OCI-M1 (cell line): ENCODE measurements at regions not wholly inside any gene's neighbourhood (a gene's known extent, or its start where the extent isn't known, plus 50 kb on each side); places are given as distances from the start of the nearest gene placed in this dataset.

Experiments used
- DNase-seq: peaks from one replicate; lab custom pipeline; 2025; lab: John Stamatoyannopoulos, UW

DNA sequence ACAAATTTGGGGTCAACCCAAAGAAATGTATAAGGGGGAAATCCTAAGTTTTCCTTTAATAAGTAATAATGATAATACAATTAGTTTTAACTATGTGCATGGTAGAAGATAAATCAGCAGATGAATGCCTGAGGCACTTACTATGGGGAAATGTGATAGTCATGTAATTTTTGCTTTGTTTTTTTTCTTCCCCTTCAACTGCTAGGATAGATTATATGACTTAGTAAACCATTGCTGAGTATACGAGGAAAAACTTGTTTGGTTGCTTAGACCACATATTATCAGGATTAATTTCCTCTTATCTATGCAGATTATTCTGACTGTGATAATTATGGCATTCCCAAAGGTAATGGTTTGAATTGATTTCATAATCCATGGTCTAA lies 181.1 kb downstream of the TGFB2 start:
- DNase-seq: no peak

DNA sequence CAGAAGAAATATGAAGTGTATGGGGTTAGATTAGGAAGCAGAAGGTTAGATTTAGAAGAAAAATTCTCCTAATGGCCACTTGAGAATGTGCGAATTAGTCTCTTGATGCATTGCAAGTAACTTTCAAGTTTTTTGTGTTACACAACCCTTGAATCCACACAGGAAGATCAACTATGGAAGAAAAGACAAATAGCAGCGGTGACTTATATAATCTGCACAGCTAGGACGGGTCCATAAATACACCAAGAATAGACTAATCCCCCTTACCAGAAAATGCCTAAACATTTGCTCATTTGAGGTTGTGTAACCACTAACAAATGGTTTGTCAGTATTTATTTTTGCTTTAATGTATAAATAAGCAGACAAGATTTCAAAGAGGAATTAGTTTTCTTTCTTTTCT lies 182.6 kb downstream of the TGFB2 start:
- no peak for DNase-seq

DNA sequence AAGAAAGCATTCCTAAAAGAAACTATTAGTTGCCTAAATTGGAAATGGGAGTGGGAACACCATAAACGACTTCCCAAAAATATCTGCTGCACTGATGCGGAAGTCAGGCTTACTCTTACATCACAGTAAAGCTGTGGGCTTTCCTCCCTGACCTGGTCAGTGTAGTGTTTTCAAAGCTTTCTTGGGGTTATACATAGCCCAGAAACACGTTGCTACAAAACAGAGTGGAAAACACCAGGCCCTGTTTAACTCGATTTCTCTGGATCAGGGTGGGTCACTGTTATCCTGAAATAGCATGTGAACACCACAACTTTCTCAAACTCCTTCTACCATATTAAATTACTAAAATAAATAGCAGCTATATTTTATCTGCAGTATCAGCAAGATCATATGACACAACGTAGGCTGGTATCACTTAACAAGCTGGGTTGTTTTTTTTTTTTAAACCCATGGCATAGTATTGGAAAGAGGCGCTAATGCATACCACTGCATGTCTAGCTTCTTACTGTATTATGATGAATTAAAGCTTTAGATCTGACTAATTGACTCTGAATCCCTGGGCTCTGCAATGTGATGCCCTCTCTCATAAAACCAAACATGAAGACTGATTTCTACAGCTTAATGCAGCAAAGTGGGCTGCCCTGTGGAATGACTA lies 184.6 kb downstream of the TGFB2 start:
- no peak for DNase-seq

- DNase-seq: no peak
Observed at GRCh38 chr1:218531936-218532335, 186.8 kb downstream of the TGFB2 start.

DNA sequence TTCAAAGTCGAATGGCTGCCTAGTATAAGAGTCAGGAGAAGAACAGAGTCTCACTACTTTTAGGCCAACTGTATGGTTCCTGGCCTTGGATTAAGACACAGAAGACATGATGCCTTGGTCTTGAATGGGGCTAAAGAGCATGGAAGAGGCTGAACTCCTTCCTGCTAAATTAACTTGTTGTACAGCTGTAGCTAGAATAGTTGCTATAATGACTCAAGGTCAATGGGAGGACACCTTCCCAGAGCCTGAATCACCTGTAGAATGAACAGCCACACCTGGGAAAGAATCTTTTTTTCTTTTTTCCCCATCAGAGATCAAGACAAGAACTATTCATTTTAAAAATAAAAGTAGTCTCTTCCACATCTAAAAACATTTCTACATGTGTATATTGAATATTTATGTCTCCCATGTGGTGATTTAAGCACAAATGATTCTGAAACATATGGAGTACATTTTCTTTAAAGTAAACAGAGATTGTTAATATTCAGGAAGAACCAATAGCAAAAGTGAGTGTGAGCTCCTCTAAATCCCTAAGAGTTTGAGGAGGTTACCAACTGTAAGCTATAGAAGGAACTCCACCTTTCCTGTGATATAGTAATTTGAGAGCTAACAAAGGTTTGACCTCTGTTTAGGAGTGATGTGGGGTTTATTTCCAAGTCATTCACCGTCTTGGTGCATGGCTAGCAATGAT lies 191.3 kb downstream of the TGFB2 start:
- DNase-seq: no peak

DNA sequence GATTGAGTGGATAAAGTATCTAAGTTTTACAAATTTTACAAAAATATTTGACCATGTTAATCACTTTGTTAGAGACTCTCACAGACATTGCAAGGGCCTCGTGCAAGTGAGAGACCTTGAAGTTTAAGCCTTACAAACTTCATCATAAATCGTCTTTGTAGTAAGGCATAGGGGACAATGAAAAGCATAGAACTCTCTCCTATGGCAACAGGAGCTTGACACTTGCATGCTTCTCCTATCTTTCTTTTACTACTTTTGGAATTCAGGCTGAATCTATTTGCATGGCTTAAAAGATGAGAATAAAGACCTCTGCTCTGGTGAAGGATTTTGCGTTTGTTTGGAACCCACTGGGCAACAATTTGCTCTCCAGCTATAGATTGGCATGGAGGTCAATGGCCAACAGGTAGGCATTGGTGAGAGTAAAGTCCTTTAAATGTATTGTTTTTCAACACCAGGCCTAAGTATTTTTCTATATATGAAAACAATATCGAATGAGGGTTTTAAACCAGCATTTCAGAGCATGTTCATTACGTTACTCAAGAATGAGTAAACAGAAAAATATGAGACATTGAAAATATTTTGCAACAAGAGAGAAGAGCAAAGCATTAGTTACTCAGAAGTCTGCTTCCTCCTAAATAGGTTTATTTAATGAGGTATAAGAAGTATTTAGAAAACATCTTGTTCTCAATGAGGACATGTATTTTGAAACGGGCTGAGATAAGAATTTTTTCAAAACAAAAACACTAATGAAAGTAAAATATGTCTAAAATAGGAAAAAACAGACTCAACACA lies 192.2 kb downstream of the TGFB2 start:
- DNase-seq: no peak

- DNase-seq: no peak
Observed at GRCh38 chr1:218538341-218538740, 193.2 kb downstream of the TGFB2 start.

GRCh38 chr1:218546314-218546713 lies 201.2 kb downstream of the TGFB2 start:
- DNase-seq: no peak

DNA sequence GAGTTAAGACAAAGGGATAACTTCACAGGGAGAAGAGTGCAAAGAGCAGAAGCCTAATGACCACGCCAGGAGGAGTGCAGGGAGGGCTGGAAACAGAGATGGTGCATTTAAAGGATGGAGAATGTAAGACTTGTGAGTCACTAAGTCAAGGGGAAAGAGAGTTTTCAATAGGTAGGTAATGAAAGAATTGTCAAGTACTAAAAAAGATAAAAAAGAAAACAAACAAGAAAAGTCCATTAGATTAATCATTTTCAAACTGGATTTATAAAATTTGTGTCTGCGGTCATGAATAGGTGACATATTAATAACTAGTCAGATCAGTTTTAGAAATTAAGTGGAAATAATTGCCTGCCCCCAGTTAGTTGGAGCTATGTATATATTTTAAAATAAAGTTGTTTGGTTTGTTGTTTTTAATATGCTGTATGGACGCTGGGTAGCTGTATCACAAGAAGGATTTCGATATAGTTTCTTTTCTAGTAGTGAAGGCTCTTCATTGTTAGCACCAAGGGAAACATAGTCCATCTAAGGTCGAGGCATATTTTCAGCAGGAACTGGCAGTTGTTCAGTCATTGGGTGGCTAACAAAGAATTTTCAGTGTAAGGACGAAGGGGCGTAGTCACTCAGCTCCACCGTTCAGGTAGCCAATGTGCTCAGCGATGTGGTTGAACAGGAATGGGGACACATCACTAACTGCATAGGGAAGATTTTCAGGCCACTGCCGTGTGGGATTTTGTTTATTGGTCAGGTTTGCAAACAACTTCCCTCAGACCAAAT lies 203.0 kb downstream of the TGFB2 start:
- DNase-seq: no peak

DNA sequence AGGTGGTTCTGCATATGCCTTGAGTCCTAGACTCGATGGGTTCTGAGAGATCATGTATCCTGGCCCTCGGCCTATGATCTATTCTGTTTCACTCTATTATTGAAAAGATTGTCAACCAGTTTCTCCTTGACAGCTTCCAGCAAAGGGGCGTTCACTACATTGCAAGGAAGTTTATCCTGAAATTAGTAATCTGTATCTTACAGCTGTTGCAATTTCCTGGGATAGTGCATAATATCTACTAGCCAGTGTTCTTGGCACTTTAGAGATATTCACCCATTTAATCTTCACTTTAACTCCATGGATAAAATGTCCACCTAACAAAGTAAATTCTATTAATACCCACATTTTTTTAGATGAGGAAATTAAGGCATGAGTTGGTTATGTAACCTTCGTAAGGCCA lies 203.6 kb downstream of the TGFB2 start:
- DNase-seq: no peak

- peak; percentile 43 for DNase-seq
Observed at GRCh38 chr1:218553197-218553596, 208.1 kb downstream of the TGFB2 start.

DNA sequence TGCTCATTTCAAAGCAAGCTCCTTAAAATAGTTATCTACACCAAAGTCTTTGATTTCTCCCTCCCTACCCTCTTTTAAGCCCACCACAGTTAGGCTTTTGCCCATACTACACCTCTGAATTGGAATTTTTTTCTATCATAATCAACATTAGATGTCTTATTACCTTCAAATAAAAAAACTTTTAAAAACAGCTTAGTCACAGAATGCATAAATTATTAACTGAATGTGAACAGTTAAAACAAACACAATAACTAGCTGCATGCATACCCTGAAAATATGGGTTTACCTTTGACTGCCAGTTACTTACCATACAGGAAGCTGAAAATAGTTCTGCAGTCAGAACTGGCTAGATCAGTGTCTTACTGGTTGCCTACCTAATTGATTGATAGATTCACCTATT lies 210.9 kb downstream of the TGFB2 start:
- DNase-seq: no peak

- no peak for DNase-seq
Observed at GRCh38 chr1:218557731-218558130, 212.6 kb downstream of the TGFB2 start.

DNA sequence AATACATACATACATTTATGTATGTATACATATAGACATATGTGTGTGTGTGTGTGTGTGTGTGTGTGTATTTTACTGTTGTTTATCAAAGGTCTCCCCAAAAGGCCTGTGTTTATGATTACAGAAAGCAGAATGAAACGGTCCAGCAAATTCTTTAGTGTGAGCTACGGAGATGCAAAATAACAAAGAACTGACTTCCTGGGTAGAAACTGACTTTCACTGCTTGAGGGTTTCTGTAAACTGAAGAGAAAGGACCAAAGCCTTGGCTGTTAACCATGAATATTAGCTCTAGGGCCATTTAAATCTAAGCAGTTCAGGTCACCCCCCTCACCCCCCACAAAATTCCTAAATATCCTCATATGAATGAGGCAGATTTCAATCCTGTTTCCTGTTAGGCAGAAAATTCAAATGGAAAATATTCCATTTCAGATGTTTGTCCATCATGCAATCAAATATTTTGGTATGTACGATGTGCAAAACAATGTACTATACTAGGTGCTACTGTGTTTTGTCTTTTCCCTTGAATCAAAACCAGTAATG lies 213.2 kb downstream of the TGFB2 start:
- DNase-seq: no peak

GRCh38 chr1:218565377-218565776 lies 220.2 kb downstream of the TGFB2 start:
- no peak for DNase-seq

GRCh38 chr1:218568962-218569550 lies 223.9 kb downstream of the TGFB2 start:
- no peak for DNase-seq

DNA sequence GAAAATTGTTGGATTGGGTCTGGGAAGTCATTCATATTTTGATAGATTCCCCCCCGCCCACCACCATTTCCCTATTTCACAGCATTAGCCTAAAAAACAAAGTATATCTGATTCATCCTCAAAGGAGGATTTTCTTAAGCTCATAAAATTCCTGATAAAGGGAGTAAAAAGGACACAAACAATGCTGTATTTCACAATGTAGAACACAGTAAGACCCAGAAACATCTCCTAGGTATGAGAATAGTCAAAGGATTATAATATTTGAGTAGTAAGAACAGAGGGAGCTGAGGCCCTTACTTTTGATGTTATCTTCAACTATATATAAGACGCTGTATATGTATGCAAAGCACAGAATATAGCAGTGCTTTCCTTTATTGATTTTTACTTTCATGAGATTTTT lies 225.3 kb downstream of the TGFB2 start:
- DNase-seq: no peak

DNA sequence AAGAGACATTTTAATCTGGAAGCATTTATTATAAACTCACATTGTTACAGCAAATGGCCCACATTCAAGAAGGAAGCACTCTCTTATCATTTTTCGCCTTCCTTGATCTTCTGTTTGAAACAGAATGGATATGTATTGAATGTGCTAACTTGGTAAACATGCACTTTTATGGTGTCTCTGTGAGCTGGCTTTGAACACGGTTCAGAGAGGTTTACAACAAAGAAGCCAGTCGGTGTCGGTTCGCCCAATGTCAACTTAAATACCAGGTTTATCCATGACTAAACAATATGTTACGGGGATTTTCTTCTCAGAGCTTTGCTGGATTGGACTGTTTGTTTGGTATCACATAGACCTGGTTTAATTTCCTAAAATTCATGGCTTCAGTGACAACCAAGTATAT lies 226.4 kb downstream of the TGFB2 start:
- no peak for DNase-seq

GRCh38 chr1:218572050-218572449 lies 226.9 kb downstream of the TGFB2 start:
- DNase-seq: no peak

GRCh38 chr1:218573925-218574324 lies 228.8 kb downstream of the TGFB2 start:
- DNase-seq: no peak

GRCh38 chr1:218575079-218575478 lies 229.9 kb downstream of the TGFB2 start:
- DNase-seq: no peak

- DNase-seq: no peak
Observed at GRCh38 chr1:218575856-218576255, 230.7 kb downstream of the TGFB2 start.
